IPS-NIHi7 (cell line): ENCODE measurements at regions not wholly inside any gene's neighbourhood (a gene's known extent, or its start where the extent isn't known, plus 50 kb on each side); places are given as distances from the start of the nearest gene placed in this dataset.
"Not testable (repeated sequence)": the region's sequence is repeated elsewhere in the genome, so short reads cannot be mapped to it uniquely, and the experiment has no call there.

Experiments used
- DNase-seq: peaks from one replicate; pipeline ENCODE4 v3.0.0; 2012; ENCODE audit warnings: mixed read lengths; ENCODE audit errors: extremely low spot score

DNA sequence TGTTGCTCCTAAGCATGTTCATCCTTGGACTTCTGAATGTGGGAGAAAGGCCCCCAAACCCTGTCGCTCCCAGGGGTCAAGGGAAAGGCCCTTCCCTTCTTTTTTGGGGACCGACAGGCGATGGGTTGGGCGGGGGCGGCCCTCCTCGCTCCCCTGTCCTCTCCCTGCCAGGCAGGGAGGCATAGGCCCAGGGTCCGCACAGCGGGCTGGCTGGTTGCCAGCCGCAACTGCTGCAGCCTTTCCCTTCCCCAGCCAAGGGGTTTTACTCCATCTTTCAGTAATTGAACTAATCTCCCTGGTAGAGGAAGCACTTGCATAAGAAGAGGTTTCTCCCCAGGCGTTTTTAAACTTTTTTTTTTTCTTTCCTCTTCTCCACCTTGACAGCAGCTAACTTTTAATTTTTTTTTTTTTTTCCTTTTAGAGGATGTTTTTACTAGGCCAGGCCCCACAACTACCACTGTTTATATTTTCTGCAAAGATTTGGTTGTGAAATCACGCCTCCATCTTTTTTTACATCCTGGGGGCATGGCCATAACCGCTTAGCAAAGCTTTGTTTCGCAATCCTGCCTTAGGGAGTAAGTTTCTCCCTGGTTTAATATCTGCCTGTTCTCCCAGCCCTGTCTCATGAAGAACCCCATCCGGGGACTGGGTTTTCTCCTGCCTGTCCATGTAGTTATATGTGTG, 216.9 kb upstream of the ZNF608 start:
- DNase-seq: peak; percentile 48

DNA sequence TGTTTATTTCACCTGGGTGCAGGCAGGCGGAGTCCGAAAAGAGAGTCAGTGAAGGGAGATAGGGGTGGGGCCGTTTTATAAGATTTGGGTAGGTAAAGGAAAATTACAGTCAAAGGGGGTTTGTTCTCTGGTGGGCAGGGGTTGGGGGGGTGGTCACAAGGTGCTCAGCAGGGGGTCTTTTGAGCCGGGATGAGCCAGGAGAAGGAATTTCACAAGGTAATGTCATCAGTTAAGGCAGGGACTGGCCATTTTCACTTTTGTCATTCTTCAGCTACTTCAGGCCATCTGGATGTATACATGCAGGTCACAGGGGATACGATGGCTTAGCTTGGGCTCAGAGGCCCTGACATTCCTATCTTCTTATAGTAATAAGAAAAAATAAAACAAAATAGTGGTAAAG, 220.3 kb upstream of the ZNF608 start:
- DNase-seq: not testable (repeated sequence)

DNA sequence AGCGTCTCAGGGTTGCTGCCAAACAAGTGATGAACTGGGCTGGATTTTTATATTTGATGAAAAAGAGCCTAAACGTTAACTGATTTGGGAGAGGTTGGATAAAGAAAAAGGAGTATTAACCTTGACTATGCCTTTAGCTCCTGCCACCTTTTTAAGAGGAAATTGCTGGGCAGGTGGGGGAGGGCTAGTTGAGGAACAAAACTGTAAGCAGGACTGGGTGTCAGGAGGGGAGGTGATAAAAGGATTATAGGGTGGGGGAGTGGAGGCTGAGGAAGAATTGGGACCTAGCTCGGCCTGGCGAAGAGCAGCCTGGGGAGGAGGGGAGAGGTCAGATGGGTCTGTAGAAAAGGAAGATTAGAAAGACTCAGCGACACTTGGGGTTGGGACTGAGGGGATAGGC, 223.9 kb upstream of the ZNF608 start:
- not testable (repeated sequence) for DNase-seq

DNA sequence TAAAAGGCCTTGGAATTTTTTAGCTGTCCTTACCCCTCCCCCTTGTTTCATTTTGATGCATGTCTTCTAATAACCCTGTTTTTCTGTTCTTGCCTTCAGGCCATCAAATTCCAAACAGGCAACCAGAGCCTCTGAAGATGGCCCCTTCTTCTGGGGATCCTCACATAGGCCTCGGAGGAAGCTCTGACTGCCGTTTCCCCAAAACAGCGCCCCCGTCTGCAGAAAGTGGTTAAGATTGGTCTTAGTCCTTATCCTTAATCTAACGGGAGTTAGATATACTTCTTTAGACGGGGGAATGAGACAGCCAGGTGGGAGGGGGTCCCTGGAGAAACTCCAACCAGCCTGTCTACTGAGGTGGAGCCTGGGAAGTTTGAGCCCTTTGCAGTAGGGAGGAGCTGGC, 226.3 kb upstream of the ZNF608 start:
- no peak for DNase-seq

DNA sequence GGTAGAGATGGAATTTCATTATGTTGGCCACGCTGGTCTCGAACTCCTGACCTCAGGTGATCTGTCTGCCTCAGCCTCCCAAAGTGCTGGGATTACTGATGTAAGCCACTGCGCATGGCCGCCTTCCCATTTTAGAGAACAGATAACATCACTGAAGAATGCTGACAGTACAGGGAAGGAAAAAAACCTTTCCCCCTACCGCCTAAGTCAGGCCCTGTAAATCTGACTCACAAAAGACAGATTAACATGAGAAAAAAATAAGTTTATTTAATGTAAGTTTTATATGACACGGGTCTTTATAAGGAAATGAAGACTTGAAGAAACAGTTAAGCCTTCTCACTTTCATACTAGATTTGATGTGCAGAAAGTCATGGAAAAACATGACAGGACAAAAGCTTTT, 227.2 kb upstream of the ZNF608 start:
- DNase-seq: no peak

DNA sequence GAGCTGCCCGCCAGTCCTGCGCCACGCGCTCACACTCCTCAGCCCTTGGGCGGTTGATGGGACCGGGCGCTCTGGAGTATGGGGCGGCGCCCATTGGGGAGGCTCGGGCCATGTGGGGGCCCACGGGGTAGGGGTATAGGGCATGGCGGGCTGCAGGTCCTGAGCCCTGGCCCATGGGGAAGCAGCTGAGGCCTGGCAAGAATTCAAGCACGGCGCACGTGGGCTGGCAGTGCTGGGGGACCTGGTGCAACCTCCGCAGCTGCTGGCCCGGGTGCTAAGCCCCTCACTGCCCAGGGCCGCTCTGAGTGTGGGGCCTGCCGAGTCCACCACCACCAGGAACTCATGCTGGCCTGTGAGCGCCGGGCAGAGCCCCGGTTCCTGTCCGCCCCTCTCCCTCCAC, 229.6 kb upstream of the ZNF608 start:
- DNase-seq: no peak

DNA sequence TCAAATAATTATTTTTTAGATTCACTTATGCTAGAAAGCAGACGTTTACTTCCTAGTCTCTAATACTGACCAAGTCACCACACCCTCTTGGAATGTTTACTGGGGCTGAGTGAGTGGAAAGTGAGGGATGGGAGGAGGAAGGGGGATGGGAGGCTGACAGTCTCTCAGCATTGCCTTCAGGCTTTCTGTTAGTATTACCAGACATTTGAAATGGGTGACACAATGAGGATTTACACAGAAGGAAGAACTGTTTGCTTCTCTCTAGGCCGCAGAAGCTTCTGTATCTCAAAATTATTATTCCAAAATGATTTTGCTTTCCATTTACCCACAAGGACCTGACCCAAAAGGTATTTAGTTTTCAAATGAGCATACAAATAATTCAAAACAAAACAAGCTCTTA, 232.8 kb upstream of the ZNF608 start:
- peak; percentile 59 for DNase-seq

DNA sequence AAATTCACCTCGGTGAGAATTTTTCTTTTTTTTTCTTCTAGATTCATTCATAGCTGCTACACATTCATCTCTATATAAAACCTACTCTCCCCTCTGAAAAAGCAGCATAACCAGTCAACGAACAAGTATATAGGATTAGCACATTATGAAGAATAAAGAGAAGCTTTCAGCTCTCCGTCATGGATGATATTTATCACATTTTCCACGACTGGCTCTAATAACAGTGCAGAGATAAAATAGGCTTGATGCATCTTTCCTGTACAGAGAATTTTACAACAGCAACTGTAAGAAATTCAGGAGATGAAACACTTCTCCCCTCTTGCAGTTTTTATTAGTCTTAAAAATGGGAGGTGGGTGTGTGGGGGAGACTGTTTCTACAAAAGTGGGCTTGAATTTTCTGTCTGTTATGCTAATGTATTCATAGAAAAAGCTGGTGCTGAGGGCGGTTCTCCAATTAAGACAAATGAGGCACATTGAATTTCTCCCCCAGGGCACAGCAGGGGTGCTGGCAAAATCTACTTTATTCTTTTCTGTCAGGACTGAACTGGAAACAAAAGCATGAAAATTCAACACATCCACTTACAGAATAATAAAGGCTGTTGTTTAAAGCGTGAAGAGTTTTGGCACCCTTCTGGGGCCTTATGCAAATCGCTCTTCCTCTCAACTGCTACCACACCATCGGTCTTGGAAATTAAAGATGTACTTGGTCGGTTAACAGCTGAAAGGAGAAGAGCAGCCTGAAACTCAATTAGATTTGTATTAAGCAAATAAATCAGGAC, 233.9 kb upstream of the ZNF608 start:
- peak; percentile 48 for DNase-seq

DNA sequence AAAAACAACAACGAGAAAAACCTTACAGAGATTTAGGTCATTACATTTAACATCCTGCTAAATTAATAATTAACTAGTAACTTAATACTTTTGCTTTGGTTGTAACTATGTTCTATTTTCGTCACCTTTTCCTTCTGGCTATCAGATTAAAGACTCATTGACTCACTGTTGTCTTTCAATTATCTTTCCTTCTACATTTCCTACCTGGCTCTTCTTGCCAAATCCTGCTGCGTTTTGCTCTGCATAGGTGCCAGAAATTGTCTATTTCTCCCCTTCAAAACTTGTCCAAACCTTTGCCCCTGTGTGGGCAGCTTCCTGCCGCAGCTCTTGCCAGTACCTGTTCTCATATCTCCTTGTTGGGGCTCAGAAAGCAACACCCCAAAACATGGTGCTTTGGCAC, 235.5 kb upstream of the ZNF608 start:
- no peak for DNase-seq

DNA sequence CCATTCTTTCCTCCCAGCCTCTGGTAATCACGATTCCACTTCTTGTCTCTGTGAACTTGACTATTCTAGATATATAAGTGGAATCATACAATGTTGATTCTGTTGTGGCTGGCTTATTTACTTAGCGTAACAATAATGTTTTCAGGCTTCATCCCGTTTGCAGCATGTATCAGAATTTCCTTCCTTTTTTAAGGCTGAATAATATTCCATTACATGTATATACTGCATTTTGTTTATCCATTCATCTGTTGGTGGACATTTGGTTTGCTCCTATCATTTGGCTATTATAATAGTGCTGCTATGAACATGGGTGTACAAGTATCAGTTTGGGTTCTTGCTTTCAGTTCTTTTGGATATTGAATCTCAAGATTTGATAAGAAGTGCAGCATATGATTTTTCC, 239.7 kb upstream of the ZNF608 start:
- DNase-seq: no peak

DNA sequence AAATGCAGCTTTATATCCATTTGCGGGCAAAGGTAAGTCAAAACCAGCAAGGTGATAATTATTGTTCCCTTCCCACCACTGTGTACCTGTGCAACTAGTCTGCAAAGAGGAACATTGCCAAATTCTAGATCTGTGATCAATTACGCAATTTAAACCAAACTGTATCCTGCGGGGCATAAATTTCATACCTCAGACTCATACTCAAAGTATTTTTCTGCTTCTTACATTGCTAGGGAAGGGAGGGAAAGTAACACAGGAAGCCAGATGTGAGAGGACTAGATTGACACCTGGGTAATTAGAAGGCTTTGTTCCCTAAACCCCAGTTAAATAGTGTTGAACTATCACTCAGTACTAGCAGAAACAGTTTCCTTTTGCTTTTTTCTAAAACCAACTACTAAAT, 240.2 kb upstream of the ZNF608 start:
- DNase-seq: no peak

DNA sequence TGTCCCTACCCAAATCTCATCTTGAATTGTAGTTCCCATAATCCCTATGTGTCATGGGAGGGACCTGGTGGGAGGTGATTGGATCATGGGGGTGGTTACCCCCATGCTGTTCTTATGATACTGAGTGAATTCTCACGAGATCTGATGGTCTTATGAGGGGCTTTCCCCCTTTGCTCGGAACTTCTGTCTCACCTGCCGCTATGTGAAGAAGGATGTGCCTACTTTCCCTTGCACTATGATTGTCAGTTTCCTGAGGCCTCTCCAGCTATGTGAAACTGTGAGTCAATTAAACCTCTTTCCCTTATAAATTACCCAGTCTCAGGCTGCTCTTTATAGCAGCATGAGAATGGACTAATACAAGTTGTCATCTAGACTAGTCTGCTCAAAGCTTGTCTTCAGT, 241.3 kb upstream of the ZNF608 start:
- not testable (repeated sequence) for DNase-seq

DNA sequence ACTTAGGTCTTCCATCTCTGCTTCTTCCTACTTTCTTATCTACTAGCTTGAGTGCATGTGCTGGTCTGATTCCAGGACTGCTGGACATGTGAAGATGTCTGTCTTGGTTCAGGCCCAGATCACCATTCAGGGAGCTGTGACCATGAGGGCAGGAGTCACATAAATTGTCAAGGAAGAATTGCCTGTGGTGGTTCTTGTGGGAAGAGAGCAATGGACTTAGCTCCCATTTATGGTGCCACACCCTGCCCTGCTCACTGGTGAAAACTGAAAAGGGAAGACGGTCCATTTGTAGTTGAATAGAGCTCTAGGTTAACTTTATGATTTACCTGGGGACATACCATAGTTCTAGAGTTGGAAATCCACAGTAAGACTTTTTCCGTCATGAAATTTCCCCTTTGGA, 244.3 kb upstream of the ZNF608 start:
- no peak for DNase-seq

DNA sequence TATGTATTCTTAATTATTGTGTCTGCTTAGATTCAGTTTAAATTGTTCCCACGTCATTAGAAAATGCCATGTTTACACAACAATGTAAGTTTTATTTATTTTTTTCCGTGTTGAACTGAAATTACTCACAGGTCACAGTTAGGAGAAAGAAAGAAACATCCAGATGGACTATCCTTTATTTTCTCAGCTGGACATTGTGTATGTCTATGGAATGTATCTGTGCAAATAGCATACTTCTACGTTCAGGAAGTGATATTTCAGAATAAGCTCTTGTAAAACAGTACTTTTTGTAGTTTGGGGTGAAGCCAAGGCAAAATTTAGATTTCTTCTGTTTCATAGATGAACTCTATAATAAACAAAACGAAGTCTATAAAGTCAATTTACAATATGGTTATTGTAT, 249.0 kb upstream of the ZNF608 start:
- no peak for DNase-seq

DNA sequence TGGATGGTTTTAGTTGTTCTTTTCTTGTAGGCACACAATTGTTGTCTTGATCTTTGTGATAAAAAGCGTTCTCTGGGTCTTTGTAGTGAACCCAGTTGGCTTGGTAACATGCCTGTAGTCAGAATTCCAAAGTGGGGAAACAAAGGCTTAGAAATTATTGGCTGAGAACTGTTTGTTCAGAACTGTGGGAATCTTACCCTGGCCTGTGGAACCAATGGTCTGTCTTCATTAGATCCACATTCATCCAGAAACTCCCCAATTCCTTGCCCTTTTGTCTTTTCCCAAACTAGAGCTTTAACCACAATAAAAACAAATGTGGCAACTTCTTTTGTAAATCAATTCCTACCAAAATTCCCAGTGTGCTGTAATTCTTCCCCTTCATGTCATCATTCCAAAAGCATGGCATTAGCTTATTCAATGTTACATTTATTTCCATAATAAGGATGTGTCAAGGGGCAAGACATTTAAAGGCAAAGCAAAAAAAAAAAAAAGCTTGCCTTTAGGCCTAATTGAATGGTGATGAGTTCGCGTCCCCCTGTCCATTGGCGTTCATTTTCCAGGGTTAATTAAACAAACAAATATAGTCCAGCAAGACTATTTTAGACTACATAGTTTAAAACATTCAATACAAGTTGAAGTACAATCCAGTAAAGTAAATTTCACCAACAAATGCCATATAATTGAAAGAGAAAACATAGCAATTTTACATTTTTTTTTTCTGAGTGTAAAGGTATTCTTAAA, 249.8 kb upstream of the ZNF608 start:
- no peak for DNase-seq

DNA sequence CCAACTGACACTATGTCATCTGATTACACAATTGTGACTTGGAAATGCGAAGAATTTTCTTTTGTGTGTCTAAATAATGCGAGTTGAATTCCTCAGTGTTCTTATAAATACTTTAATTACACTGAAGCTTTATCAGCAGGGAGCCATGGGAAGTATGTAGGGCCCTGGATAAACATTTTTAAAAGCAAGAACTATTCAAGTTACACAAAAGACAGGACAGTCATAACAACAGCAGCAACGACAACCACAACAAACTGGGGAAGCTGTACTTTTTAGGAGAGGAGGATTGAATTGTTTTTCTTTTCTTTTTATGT, 250.3 kb upstream of the ZNF608 start:
- no peak for DNase-seq

DNA sequence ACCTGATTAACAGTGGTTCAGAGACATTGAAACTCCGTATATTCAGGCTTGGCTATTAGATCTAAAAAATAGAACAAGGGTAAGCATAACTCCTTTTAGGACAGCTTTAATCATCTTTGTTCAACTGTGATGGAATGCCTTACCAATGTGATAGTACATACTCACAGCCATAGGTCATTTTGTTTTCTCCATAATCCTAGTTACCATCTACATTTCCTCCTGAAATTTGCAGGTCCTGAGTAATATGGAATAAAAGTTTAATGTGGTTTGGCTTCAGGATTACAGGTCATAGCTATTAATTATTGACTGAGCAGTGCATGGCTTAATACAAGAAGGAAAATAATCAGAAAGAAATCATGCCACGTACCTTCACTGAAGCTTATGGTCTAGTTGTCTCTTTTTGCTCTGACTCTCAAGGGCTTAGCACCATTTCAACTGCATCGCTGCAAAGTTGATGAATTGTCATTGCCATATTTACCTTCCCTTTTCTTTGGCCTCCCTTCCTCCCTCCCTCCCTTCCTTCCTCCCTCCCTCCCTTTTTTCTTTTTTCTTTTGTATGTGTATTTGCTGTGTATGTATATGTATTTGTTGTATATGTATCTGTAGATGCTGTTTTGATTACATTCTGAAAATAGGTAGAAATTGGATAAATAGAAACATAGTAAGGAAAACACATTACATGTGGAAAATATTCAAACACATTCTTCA, 250.9 kb upstream of the ZNF608 start:
- no peak for DNase-seq

DNA sequence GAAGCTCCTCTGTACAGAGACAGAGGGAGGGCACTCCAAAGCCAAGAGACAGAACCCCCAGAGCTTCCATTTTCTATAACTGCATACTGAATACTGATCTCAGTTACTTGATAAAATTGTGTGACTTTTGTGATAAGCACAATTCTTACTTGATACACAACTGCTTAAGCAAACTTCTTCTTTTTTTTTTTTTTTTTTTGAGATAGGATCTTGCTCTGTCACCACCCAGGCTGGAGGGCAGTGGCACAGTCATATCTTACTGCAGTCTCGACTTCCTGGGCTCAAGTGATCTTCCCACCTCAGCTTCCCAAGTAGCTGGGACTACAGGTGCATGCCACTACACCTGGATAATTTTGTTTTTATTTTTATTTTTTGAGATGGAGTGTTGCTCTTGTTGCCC, 252.1 kb upstream of the ZNF608 start:
- no peak for DNase-seq

DNA sequence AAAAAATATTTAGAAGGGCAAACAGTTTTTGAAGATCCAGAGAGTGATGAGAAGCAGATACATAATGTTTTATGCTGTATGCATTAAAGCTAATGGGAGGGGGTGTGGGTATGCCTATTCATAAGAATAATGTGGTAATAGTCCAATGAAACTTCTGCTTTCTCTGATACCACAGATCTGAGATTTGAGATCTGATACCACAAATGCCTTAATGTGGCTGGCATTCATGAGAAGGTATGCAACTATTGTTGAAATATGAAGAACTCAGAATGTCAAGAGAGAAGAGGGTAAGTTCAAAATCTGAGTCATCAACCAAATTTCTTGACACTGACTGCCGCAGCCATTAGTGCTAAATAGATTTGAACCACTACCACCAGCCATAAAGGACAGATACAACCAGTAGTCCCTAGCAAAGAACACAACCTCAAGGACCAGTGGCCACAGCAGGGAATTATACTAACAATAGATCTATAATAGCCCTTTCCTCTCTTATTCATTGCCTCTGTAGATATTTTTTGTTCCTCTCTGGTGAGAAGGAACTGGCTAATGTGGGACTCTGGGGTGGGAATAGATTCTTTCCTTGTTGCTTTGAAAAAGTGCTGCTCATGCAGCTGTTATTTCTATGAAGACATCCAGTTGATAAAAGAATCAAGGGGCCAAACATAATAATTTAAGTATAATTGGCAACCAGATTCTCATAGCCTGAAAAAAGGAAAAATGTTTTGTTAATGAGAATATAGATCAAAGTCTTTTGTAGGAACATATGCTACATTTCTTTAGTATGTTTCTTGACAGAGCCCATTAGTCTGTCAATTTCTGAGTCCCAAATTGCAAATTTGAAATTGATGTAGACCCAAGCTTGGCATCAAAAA, 256.5 kb upstream of the ZNF608 start:
- DNase-seq: peak; percentile 28

DNA sequence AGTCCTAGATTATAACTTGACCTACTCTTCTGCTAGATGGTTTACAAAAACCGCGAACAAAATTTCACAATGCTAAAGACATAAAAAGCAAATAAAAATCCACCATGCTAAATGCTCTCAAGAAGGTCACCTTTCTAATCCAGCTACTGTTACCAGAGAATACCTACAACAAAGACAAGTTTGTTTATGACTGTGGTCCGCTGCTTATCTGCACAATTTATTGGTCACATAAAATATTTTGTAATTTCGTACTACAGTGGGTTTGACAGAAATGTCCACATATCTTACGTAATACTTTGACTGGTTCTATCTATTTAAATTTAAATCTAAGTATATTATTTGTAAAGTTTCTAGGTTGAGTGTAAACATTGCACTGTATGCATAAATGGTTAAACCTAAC, 257.6 kb upstream of the ZNF608 start:
- DNase-seq: no peak

DNA sequence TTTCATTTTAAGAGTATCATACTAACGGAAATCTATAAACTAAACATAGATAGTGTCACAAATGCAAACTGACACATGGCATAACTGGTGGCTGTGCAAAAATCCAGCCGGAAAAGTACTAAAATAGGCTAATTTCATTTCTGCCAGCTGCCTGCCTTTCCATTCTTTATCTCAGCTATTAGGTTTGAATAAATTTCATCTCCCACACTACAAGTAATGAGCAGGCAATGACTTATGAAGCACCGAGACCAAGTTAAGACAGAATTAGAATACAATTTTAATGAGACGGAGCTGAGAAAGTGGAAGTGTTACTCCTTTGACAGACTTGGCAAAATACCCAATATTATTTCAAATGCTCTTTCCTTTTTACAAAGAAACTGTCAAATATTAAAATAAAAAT, 258.8 kb upstream of the ZNF608 start:
- no peak for DNase-seq
